HT1080 (cell line): ENCODE measurements at regions not wholly inside any gene's neighbourhood (a gene's known extent, or its start where the extent isn't known, plus 50 kb on each side); places are given as distances from the start of the nearest gene placed in this dataset.

ENCODE experiments used
- DNase-seq: peaks from one replicate; pipeline ENCODE4 v3.0.0-alpha.2; 2015; ENCODE audit warnings: low read depth

GRCh38 chr15:88403351-88403791 is 63.8 kb downstream of the MRPL46 start:
- DNase-seq: no peak

GRCh38 chr15:88401996-88402656 is 65.1 kb downstream of the MRPL46 start:
- DNase-seq: no peak

- no peak for DNase-seq
Measured at GRCh38 chr15:88401251-88401995, 65.8 kb downstream of the MRPL46 start.

GRCh38 chr15:88400591-88401250 is 66.5 kb downstream of the MRPL46 start:
- no peak for DNase-seq

- no peak for DNase-seq
Measured at GRCh38 chr15:88400084-88400483, 67.1 kb downstream of the MRPL46 start.

- no peak for DNase-seq
Measured at GRCh38 chr15:88399021-88399685, 68.0 kb downstream of the MRPL46 start.

- DNase-seq: no peak
Measured at GRCh38 chr15:88398011-88398410, 69.2 kb downstream of the MRPL46 start.

- DNase-seq: no peak
Measured at GRCh38 chr15:88397506-88397905, 69.7 kb downstream of the MRPL46 start.

GRCh38 chr15:88395872-88396781 is 71.1 kb downstream of the MRPL46 start:
- DNase-seq: no peak

GRCh38 chr15:88395241-88395640 is 71.9 kb downstream of the MRPL46 start:
- no peak for DNase-seq

- peak; percentile 12 for DNase-seq
Measured at GRCh38 chr15:88394553-88395145, 72.5 kb downstream of the MRPL46 start.

- peak; percentile 25 for DNase-seq
Measured at GRCh38 chr15:88393719-88394519, 73.3 kb downstream of the MRPL46 start.

- no peak for DNase-seq
Measured at GRCh38 chr15:88391700-88392099, 75.5 kb downstream of the MRPL46 start.

- peak; percentile 34 for DNase-seq
Measured at GRCh38 chr15:88391006-88391405, 76.2 kb downstream of the MRPL46 start.

- no peak for DNase-seq
Measured at GRCh38 chr15:88390164-88390901, 76.9 kb downstream of the MRPL46 start.

- DNase-seq: no peak
Measured at GRCh38 chr15:88389120-88389519, 78.1 kb downstream of the MRPL46 start.

GRCh38 chr15:88388686-88389085 is 78.5 kb downstream of the MRPL46 start:
- DNase-seq: no peak

GRCh38 chr15:88385078-88385700 is 82.0 kb downstream of the MRPL46 start:
- peak; percentile 78 for DNase-seq
